ENCODE measurements at regions not wholly inside any gene's neighbourhood (a gene's known extent, or its start where the extent isn't known, plus 50 kb on each side); places are given as distances from the start of the nearest gene placed in this dataset.

GRCh38 chr9:129337336-129338140, 159.5 kb upstream of the IER5L start:
- no peak for DNase-seq

GRCh38 chr9:129336601-129337331, 158.7 kb upstream of the IER5L start:
- no peak for DNase-seq

DNA sequence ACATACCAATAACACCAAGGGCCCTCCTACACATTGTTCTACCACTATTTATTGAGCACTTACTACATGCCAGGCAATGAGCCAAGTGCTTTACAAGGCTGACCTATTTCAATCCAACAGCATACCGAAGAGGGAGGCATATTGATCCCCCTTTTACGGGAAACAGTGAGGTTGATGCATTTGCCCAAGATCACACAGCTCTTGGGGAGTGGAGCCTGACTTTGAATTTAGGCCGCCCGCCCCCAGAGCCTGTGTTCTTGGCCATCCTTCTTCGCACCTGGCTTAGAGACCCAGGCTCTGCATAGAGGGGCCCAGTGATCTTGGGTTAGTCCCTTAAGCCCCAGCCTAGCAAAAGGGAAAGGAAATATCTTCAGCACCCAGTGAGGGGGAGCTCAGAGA, 158.1 kb upstream of the IER5L start:
- no peak for DNase-seq

- DNase-seq = no peak
These were observed 157.5 kb upstream of the IER5L start for GRCh38 chr9:129335464-129336129.

- DNase-seq = no peak
These were observed 156.3 kb upstream of the IER5L start for GRCh38 chr9:129334105-129334935.

GRCh38 chr9:129333617-129334104, 155.6 kb upstream of the IER5L start:
- DNase-seq = no peak

- no peak for DNase-seq
These were observed 154.5 kb upstream of the IER5L start for GRCh38 chr9:129332581-129332980.

DNA sequence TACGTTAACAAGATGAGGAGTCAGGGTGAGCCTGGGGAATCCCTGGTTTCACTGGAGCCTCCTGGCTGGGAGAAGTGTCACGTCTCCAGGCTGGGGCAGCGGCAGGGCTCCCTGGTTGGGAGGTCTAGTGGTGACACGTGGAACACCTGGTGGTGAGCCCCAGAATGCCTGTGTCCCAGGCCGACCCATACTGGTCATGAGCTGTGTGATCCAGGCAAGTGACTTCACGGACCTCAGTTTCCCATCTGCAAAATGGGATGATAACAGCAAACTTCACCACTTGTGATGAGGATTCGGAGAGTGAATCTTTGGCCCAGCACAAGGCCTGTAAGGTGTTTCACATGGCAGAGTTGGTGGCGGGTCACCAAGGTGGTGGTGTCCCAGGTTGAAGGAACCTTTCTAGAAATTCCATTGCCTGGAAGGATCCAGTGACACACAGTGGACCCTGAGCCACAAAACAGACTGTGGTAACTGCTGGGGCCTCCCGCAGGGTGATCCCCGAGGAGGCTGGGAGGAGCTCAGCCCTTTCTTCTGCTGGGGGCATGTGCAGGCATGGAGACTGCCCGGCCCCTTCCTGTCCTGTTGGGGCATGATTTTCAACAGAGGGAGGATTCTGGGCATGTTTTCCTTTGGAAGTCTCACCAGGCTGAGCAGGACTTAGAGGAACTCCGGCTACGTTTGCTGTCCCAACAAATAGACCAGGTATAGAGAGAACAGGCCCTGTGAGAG, 153.9 kb upstream of the IER5L start:
- no peak for DNase-seq

DNA sequence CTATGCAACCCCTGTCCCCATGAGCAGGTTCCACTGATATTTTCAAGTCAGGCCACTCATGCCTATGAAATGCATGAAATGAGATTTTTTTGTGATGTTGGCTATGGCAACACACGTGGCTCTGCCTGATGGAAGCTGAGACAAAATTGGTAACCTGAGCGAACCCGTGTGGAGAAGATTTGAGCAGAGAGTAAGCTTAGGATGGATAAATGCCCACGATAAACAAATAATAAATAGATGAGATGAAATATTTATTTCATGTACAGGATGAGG, 153.4 kb upstream of the IER5L start:
- no peak for DNase-seq

GRCh38 chr9:129330711-129331492, 152.8 kb upstream of the IER5L start:
- no peak for DNase-seq

DNA sequence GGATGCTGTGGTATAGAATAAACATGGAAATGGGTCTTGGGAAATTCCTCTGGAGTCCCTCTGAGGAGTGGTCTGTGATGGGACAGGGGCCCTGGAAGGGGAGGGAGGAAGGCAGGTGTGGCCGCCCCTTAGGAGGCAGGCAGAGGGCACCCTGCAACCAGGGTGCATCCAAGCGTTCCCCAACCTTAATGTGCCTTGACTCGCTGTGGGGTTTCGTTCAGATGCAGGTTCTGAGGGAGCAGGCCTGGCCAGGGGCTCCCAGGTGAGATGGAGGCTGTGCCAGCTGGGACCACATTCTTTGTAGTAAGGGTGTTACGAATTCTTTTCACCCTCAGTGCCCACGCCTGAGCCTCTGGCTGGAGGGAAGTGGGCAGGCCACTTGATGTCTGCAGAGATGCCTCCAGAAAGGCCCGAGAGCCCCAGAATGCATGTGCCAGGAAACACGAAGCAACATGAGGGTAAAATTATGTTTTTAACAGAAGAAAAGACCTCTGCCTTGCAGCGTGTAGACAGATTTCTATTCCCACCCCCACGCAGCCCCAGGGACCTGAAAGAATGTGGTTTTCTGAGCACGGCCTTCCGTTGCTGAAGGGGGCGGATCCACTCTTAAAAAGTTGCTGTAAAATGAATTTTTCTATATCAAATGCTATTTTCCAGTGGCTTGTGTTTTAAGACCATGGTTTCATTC, 150.4 kb upstream of the IER5L start:
- no peak for DNase-seq

- no peak for DNase-seq
These were observed 149.7 kb upstream of the IER5L start for GRCh38 chr9:129327552-129328328.

- DNase-seq = no peak
These were observed 148.3 kb upstream of the IER5L start for GRCh38 chr9:129326061-129327005.

DNA sequence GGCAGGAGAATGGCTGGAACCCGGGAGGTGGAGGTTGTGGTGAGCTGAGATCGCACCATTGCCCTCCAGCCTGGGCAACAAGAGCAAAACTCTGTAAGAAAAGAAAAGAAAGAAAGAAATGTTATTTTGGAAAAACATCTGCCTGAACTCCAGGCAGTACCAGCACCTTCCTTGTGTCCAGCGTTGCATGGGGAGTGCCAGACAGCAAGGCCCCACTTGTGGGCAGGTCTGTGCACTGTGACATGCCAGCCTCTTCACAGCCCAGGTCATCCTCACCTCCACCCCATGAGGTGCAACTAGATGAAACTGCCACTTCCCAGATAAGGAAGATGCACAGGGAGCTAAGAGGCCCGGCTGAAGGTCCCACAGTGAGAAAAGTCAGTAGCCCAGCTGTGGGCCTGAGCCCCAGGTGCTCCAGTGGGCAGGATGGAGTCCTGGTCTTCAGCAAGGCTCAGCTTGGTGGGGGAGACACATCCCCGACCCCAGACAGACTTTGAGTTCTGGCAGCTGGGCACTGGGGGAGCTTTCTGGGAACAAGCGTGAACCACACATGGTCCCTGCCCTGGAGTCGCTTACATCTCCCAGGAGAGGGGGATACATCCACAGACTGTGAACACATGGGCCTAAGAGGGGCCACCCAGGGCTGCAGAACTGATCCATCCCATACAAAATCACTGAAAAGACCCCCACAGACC, 146.9 kb upstream of the IER5L start:
- no peak for DNase-seq

GRCh38 chr9:129323999-129324553, 146.0 kb upstream of the IER5L start:
- DNase-seq = no peak

GRCh38 chr9:129323376-129323998, 145.4 kb upstream of the IER5L start:
- no peak for DNase-seq

DNA sequence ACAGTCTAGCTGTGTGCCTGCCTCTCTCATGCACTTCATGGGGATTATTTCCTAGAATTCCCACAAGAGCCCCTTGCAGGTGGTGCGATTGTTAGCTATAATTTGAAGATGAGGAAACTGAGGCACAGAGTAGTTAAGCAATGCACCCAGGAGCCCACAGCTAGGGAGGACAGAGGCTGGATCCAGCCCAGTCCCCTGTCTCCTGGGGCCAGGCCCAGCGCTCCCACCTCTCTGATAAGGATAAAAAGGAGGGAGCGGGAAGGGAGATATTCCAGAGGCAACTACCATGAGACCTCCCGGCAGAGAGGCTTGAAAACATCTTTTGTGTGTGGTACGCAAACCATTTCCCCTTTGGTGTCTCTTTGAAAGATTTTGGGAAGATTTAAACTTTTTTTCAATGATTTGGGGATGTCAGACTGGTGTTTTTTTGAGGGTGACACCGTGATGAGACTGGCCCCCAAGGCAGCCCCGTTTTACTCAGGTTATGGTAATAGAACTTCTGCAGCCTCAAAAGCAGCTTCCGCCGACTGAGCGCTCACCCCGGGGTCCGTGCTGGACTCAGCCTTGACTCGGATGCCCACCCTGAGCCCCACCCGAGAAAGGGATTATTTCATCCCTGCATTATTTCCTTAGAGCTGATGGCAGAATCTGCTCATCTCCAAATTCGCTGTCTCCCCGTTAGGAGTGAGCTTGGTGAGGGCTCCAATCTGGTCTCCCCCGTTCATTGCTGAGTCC, 144.7 kb upstream of the IER5L start:
- no peak for DNase-seq

Measured in GOT3 (cell line).